NT2/D1 (cell line): ENCODE measurements at regions not wholly inside any gene's neighbourhood (a gene's known extent, or its start where the extent isn't known, plus 50 kb on each side); places are given as distances from the start of the nearest gene placed in this dataset.
"Not testable (repeated sequence)": the region's sequence is repeated elsewhere in the genome, so short reads cannot be mapped to it uniquely, and the experiment has no call there.

Experiments used
- SUZ12 ChIP-seq: IDR thresholded peaks from 2 replicates; pipeline ENCODE4 v1.6.1; 2011; ENCODE audit not compliant: insufficient read length, insufficient read depth; ENCODE audit errors: extremely low read depth
- YY1 ChIP-seq: IDR thresholded peaks from 2 replicates; pipeline ENCODE4 v1.6.1; 2011; ENCODE audit not compliant: insufficient read length, insufficient read depth
- ZNF274 ChIP-seq: IDR thresholded peaks from 2 replicates; pipeline ENCODE4 v1.6.1; 2011; ENCODE audit warnings: mild to moderate bottlenecking, low read depth, low read length

- TF ChIP-seq YY1, ZNF274, SUZ12: not testable (repeated sequence)
These were observed 251.3 kb downstream of the PTGER3 start for GRCh38 chr1:70796298-70796697.
